SKM-1 (cell line): ENCODE measurements at regions not wholly inside any gene's neighbourhood (a gene's known extent, or its start where the extent isn't known, plus 50 kb on each side); places are given as distances from the start of the nearest gene placed in this dataset.
"Not testable (repeated sequence)": the region's sequence is repeated elsewhere in the genome, so short reads cannot be mapped to it uniquely, and the experiment has no call there.

Experiments used
- DNase-seq: peaks from one replicate; lab custom pipeline; 2025; ENCODE audit not compliant: unreplicated experiment; lab: John Stamatoyannopoulos, UW

GRCh38 chr4:189785257-189785656 is 155.4 kb upstream of the FRG1 start:
- no peak for DNase-seq

GRCh38 chr4:189786447-189786846 is 154.2 kb upstream of the FRG1 start:
- DNase-seq, result no peak

DNA sequence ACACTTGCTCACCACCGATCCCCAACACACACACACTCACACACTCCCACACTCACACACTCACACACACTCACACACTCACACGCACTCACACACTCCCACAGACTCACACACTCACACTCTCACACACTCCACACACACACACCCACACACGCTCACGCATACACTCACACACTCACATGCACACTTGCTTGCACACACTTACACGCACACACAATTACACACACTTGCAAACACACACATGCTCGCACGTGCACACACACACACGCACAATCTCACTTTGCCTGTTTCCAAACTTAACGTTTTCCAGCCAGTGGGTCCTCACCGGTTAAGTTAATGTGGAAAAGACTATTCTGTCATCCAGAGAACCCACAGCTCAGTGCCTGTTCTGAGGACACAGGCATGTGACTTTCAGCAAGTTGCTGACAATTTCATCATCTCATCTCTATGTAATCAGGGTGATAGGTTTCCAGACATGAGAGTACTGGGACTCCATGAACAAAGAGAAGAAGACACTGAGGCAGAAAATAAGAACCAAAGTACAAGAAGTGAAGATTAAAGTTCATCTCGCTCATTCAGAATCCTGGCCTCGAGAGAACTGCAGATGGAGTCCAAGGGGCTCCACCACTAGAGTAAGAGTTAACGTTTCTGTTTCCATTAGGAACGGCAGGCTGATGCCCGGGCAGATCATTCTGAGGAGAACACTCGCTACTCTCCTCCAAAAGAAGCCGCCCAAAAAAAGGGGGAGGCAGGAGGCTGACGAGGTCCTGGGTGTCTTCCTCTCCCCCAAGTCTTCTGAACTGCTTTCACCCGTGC is 153.2 kb upstream of the FRG1 start:
- no peak for DNase-seq

- DNase-seq, result peak; percentile 80
Measured at GRCh38 chr4:189792924-189793618, 147.6 kb upstream of the FRG1 start.

- DNase-seq, result no peak
Measured at GRCh38 chr4:189800545-189801088, 140.1 kb upstream of the FRG1 start.

- no peak for DNase-seq
Measured at GRCh38 chr4:189802884-189803283, 137.8 kb upstream of the FRG1 start.

GRCh38 chr4:189804894-189805293 is 135.8 kb upstream of the FRG1 start:
- DNase-seq, result no peak

DNA sequence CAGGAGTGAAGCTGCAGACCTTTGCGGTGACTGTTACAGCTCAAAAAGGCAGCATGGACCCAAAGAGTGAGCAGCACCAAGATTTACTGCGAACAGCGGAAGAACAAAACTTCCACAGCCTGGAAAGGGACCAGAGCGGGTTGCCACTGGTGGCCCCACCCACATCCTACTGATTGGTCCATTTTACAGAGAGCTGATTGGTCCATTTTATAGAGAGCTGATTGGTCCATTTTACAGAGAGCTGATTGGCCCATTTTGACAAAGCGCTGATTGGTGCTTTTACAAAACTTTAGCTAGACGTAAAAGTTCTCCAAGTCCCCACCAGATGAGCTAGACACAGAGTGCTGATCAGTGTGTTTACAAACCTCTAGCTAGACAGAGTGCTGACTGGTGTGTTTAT is 134.2 kb upstream of the FRG1 start:
- no peak for DNase-seq

DNA sequence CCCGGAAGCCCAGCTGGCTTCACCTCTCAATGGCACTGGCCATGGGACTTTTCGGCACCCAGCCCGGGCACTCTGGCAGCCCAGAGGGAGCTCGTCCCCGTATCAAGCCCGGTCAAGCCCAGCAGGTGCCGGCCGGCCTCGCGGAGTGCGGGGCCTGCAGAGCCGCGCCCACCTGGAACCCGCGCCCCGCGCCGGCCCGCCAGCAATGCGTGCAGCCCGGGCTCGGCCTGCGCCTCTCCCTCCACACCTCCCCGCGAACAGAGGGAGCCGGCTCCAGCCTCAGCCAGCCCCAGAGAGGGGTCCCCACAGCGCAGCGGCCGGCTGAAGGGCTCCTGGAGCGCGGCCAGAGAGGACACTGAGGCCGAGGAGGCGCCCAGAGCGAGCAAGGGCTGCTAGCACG is 133.6 kb upstream of the FRG1 start:
- no peak for DNase-seq

- no peak for DNase-seq
Measured at GRCh38 chr4:189809241-189809735, 131.4 kb upstream of the FRG1 start.

DNA sequence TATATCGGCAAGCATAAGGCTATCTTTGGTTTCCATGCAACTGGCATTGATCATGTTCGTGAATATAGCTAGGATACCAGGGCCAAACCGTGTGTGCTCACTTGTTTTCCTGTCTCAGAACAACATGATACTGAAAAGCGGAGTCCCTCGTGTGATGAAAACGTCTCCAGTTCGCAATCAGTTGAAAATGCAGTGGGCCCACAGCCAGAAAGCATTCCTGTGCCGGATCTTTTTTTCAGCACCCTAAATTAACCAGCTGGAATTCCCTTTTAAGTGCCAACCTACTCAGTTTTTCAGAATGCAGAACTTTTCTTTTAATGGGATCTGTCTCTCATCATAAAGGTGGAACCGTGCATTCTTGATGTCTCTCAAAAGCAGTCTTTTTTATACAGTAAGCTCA is 130.8 kb upstream of the FRG1 start:
- no peak for DNase-seq

- not testable (repeated sequence) for DNase-seq
Measured at GRCh38 chr4:189810318-189811181, 130.1 kb upstream of the FRG1 start.

GRCh38 chr4:189815404-189816192 is 125.1 kb upstream of the FRG1 start:
- no peak for DNase-seq

- no peak for DNase-seq
Measured at GRCh38 chr4:189822326-189822725, 118.3 kb upstream of the FRG1 start.

DNA sequence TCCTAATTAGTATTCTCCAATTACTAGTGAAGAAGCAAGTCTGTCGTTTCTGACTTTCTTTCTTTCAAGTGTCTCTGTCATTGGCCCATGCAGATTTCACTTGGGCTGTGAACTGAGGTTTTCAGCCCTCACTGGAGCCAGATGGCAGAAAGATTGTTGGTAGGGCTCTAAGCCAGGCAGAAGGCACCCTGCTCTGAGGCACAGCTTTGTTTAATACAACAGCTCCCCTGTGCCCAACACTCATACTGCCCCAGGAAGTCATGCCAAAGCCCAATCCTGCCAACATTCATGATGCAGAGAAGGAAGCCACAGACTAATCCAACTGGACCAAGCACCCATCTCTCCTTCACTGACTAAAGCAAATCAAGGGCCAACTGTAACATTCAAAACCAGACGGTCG is 117.1 kb upstream of the FRG1 start:
- DNase-seq, result no peak

- no peak for DNase-seq
Measured at GRCh38 chr4:189825466-189825865, 115.2 kb upstream of the FRG1 start.

DNA sequence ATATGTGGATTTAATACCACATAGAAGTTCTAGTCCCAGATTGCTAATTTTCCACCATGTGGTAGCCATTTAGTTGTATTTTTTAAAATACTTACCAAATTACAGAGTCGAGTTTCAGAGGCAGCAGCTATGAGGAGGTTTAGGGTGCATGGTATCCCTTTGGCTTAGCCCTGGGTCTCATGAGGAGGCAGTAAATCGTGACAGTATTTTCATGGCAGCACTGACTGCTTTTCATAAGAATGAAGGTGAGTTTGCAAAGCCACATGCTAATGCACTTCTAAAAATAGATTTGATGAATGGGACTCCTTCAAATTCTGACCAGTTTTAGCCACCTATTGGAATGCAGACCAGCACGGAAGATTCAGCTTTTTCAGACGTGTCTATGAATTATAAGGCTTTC is 114.0 kb upstream of the FRG1 start:
- DNase-seq, result no peak

DNA sequence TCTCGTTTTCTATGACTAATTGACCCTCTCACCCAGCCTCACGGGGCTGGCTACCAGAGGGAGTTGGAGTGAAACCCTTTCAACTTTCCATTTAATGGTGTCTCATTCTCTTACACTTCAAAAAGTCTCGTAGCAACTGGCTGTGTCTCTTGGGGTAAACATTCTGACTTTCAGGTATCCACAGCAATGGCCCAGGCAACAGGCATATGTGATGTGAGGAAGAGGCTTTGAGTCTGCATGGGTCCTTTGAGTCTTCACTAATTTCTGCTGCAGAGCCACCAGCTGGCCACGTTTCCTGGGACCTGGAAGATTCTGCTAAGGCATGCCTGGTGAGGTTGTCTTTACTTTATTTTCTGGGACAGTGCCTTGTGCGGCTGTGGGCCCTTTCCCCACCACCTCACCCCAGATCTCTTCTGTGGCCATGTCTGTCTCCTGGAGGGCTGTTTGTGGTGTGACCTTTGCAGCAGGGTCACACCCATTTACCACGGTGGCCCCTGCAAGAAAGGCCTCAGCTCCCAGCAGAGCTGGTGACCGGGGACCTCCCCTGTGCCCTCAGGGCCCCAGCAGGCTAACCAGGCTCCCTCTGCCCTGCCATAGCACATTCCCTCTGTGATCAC is 112.5 kb upstream of the FRG1 start:
- no peak for DNase-seq

GRCh38 chr4:189832528-189832927 is 108.1 kb upstream of the FRG1 start:
- DNase-seq, result no peak

- DNase-seq, result no peak
Measured at GRCh38 chr4:189834616-189835015, 106.1 kb upstream of the FRG1 start.
